AG08396 (cell line): ENCODE measurements at regions not wholly inside any gene's neighbourhood (a gene's known extent, or its start where the extent isn't known, plus 50 kb on each side); places are given as distances from the start of the nearest gene placed in this dataset.
A peak's percentile ranks its signal among the peaks of the same experiment; 100 is the strongest.

Experiments
- DNase-seq: peaks from one replicate; pipeline ENCODE4 v3.0.0; 2012; ENCODE audit warnings: low spot score, mixed read lengths

- peak; percentile 88 for DNase-seq
These were observed 146.1 kb upstream of the FGGY start for GRCh38 chr1:59150577-59151386.

DNA sequence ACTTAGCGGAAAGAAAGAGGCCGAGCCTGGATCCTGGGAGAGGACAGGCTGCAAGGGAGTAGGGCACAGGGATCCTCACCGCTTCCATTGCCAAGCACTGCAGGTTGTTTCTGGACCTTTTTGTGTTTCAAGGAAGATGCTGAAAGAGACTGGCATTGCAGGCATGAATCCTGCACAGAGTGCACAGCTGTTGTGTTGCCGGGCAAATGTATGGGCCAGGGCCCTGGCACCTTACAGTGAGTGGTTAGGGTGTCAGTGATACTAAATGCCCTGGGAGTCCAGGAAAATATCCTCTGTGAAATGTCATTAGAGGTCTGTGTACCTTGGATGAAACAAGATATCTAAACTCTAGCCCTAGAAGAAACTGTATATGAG, 145.5 kb upstream of the FGGY start:
- no peak for DNase-seq

DNA sequence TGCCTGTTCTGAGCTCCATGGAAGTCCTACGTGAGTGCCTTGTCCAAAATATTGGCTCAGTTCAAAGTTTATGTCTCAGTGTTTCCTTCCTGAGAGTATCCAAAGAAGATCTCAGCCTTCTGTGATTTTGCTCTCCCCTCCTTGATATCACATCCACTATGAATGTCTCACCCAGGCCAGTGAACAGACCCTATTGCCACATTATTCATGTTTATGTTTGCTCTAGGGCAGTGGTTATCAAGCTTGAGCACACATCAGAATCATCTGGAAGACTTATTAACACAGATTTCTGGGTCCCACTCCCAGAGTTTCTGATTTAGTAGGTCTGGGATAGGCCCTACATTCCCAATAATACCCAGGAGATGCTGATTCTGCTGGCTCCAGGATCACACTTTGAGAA, 145.0 kb upstream of the FGGY start:
- no peak for DNase-seq

- DNase-seq: no peak
These were observed 144.4 kb upstream of the FGGY start for GRCh38 chr1:59152511-59152910.

DNA sequence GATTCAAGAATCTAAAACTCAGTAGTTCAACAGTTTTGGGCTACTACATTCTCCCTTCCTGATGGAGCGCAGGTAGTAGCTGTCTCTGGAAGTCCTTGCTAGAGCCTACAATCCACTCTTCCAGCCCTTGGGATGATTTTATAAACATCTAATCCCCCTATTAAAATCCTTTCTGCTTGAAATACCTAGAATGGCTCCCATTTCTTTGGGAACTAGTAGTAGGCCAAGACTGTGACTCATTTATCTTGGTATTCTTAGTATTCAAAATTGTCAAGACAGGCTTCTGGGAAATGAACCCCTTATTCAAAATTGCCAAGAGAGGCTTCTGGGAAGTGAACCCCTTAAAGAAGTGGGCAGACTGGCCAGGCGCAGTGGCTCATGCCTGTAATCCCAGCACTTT, 142.5 kb upstream of the FGGY start:
- no peak for DNase-seq

- no peak for DNase-seq
These were observed 141.5 kb upstream of the FGGY start for GRCh38 chr1:59155351-59155750.

DNA sequence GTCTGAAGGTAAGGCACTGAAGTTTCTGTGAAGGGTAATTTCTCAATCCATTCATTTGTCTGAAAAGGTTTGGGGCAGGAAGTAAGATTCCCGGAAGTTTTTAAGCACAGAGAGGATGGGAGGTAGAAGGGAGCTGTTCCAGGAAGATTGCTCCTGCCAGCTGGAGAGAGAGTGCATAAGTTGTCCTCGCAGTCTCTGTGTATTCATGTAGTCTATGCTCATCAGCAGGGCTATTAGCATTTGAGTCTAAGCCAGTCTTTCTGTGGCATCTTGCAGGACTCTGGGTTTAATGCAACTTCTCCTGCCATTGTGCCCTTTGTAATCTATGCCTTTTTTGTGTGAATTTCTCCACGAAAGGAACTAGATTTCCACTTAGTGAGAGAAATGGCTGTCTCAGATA, 140.8 kb upstream of the FGGY start:
- no peak for DNase-seq

DNA sequence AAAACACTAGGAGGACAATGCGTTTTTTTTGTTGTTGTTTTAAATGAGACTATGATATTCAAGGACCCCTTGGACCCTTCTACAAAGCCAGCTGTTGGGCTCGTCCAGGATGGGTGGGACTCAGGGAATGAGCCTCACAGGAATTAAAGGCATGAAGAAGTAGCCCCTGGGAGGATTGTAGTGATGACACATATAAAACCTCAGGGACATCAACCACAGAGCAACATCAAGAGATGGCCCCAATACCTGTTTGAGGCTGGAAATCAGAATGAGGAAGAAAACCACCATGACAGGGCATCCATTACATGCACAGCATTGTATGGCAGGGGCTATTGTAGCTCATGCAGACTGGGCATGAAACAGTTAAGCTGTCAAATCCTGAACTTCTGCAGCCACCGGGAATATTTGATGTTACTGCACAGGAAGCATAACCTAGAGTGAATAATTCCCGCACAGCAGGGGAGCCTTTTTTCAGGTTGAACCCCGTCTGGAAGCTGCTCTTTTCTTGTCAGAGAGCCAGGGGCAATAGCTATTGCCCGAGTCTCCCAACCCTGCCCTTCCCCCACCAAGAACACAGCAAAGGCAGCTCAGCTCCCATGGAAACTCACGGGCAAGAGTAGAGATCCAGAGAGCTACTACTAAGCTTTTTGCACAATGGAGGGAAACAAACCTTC, 140.2 kb upstream of the FGGY start:
- DNase-seq: no peak

- no peak for DNase-seq
These were observed 138.6 kb upstream of the FGGY start for GRCh38 chr1:59158321-59158720.

GRCh38 chr1:59159557-59160203, 137.2 kb upstream of the FGGY start:
- DNase-seq: no peak

DNA sequence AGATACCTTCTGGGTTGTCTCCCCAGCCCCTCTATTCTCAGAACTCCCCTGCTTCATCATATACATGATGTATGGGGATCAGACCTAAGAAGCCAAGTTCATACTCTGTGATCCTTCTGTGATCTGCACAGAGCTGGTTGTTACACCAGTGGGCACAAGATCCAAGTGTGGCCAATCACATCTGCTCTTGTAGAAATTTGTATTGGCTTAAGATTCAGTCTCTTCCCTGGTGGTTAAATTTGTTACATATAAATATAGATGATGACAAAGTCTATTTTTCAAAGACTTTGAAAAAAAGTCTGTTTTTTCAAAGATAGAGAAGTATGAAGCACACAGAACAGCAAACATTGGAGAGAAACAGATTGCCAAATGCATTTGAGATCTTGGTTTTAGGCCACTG, 135.8 kb upstream of the FGGY start:
- no peak for DNase-seq

DNA sequence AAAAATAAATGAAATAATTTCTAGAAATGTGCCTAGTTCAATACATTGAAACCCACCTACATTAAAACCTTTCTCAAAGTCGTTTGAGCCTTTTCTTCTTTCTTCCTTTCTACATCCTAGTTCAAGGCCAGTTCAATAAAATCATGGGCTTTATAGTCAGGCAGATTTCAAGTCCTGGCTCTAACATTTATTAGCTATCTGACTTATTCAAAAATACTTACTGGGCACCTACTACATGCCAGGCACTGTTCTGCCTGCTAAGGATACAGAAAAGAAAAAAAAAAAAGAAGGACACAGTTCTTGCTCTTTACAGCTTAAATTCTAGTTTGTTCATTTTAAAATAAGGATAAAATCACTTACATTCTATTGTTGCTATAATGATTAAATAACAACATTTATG, 134.2 kb upstream of the FGGY start:
- no peak for DNase-seq

DNA sequence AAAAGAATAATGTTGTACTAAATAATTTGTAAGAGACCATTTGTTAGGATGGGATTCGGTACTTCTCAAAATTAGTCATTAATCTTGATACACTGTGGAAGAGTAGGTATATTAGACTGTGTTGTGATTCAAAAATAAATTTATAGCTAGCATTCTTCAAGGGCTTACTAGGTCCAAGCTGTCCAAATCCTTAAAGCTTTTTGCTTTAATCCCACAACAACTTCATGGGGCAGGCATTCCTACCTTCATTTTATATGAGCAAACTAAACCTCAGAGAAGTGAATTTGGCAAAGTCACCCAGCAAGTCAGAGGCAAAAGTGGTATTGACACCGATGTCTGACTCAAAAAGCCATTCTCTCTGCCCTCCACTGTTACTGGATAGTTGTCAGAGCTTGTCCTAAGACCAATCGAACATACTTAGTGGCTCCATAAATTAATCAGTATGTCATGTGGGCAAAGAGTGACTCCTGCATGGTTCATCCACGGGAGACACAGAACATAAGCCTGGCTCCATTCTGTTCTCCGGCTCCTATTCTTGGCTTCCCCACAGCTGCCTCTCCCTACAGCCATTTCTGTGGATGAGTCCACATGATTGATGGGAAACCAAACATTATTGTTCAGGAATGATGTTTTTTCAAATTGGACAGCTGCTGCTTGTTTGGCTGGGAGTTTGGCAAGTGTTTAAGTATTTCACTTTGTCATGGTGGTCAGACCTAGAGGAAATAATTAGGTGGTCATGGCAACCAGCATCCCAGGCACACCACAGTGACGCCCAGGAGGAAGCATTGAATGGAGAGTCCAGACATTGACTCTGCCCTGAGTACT, 133.4 kb upstream of the FGGY start:
- peak; percentile 57 for DNase-seq

DNA sequence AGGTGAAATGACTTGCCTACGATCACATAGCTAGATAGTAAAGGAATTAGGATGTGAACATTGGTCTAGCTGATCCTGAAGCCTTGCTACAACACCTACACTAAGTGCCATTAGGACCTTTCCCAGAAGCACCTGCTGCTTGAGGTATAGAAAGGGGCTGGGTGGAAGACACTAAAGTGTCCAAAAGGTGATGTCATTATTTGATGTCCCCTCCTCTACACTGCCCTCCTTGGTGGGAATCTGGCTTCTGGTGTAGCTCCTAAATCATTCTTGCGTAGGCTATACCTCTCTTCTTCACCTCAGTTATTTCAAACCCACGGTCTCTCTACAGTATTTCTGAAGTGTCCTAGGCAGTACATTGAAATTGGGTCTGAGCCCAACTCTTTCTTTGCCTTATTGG, 132.5 kb upstream of the FGGY start:
- no peak for DNase-seq

- DNase-seq: no peak
These were observed 131.5 kb upstream of the FGGY start for GRCh38 chr1:59165353-59165752.

- DNase-seq: no peak
These were observed 127.2 kb upstream of the FGGY start for GRCh38 chr1:59169703-59170102.

DNA sequence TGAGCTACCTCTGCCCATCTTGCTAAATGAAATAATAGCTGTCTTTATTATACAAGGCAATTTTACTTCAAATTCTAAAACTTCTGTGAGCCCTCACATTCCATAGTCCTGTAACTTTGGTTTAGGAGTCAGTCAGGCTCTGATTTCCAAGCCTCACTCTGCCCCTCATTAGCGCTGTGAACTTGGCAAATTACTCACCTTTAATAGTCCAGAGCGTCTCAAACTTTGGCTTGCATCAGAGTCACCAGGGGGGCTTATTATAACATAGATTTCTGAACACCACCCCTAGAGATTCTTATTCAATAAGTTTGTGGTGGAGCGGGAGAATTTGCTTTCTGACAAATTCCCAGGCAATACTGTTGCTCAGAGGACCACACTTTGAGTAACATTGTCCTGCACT, 126.2 kb upstream of the FGGY start:
- DNase-seq: no peak

GRCh38 chr1:59171788-59172187, 125.1 kb upstream of the FGGY start:
- DNase-seq: no peak

DNA sequence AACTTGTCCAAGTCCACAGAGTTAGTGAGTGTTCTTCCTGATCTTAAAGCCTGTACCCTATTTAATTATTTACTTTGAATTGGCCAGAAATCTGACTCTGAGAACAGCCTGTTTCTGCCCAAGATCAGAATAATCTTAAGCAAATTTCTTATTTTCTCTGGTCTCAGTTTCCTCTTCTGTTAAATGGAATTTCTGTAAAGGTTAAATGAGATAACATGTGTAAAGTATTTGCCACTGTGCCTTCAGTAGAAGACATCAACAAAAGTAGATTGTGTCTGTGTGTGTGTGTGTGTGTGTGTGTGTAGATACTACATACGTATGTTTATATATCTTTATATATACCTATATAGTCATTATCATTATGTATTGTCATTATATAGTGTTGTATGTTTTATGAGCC, 124.2 kb upstream of the FGGY start:
- DNase-seq: no peak

DNA sequence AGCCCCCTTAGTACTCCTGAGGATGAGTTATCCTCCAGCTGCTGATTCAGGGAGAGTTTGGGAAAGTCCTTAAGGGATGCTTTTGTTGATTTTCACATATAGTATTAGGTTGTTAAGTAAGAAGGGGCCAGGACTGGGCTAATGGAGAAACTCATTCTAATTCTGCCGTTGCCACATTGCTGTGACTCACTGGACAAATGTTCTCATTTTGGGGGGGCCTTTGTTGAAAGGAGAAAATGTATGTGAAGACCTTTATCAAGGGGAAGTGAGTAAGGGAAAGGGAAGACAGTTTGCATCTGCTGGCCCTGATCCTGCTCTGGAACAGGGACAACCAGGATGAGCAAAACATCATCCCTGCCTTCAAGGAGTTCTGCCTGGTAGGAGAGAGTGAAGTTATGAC, 123.2 kb upstream of the FGGY start:
- DNase-seq: no peak

DNA sequence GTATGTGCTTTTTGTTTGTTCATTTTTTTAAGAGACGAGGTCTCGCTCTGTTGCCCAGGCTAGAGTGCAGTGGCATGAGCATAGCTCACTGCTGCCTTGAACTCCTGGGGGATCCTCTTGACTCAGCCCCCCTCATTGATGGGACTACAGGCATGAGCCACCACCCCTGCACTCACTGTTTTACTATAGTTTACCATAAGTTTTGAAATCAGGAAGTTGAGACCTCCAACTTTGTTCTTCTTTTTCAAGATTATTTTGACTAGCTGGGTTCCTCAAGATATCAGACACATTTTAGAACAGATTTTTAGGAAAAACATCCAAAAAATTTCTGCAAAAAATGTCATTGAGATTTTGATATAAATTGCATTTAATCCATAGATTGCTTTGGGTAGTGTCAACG, 120.4 kb upstream of the FGGY start:
- DNase-seq: no peak

DNA sequence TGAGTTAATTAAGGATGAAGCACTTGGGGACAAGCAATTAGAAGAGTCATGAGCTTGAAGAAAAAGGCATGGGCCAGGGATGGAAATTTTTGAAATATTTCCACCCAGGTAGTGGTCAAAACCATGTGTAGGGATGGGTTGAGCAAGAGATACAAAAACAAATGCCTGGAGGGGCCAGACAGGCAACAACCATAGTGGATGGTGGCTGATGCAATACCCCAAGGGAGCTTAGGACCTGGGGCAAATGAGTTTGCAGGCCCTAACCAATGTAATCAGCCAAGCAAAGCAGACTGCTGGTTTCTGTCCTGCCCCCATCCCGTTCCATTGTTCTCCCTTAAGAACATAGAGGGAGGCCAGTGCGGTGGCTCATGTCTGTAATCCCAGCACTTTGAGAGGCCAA, 119.1 kb upstream of the FGGY start:
- DNase-seq: no peak
